VCaP (cell line): ENCODE measurements at regions not wholly inside any gene's neighbourhood (a gene's known extent, or its start where the extent isn't known, plus 50 kb on each side); places are given as distances from the start of the nearest gene placed in this dataset.

Source experiments
- H3K27ac ChIP-seq: fragments of 450-650 bp; 2 replicates; pipeline ENCODE4 v1.5.1; 2017
- TF ChIP-seq, protein P1 (sequence below): fragments of 450-650 bp; conservative IDR thresholded peaks from 2 replicates; pipeline ENCODE4 v1.5.1; 2017; ENCODE audit warnings: mild to moderate bottlenecking, moderate library complexity

DNA sequence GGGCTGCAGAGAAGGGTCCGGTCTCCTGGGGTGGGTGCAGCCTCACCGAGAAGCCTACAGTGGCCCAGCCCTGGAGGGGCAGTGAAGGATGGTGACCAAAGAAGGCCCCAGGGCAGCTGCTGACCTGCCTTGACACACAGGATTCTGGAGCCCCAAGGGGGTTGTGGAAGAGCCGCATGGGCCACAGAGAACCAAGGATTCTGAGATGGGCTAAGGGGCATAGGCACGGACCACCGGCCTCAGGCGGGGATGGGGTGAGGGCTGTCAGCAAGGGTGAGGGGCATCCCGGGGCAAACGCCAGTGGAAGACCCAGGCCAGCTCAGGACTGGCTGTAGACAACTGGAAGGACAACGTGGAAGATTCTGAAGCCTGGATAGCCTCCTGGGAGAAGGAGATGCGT lies 151.6 kb downstream of the TEX29 start:
- H3K27ac ChIP-seq: no peak overlapping the region
- TF ChIP-seq, protein P1, sequence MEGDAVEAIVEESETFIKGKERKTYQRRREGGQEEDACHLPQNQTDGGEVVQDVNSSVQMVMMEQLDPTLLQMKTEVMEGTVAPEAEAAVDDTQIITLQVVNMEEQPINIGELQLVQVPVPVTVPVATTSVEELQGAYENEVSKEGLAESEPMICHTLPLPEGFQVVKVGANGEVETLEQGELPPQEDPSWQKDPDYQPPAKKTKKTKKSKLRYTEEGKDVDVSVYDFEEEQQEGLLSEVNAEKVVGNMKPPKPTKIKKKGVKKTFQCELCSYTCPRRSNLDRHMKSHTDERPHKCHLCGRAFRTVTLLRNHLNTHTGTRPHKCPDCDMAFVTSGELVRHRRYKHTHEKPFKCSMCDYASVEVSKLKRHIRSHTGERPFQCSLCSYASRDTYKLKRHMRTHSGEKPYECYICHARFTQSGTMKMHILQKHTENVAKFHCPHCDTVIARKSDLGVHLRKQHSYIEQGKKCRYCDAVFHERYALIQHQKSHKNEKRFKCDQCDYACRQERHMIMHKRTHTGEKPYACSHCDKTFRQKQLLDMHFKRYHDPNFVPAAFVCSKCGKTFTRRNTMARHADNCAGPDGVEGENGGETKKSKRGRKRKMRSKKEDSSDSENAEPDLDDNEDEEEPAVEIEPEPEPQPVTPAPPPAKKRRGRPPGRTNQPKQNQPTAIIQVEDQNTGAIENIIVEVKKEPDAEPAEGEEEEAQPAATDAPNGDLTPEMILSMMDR: no peak

DNA sequence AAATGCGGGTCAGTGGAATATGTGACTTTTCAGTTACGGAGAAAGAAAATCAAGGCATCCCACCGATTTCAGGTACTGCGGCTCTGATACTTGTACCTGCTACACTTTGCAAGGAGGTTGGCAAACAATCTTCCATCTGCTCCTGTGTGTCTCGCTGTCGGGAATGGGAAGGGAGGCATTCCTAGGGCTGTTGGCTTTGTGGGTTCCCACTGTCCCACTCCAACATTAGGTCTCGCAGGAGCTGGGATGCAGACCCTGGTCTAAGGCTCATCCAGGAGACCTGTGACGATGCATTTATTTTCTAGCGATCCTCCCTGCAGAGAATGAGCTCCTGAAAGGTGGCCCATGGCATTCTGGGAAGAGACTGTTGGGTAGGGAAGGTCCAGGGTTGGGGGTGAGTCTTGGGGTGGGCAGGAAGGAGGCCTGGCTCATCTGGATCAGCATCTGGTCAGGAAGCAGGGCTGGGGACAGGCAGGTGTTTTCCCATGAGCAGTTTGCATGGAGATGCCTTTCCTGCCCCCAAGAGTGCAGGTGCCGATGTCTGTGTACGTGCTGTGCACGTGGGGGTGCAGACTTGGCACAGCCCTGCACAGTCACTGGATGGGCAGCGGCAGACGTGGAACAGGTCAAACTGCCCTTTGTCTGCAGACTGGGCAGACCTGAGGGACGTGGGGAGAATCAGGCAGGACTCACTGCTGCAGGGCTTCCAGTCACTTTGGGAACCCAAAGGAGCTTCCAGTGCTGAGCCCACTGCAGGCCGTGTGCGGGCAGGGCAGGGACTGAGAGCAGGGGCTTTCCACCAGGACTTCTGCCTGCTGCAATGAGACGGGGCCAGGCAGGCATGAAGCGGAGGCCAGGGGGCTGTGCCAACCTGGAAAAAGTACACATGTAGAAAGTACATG lies 152.4 kb downstream of the TEX29 start:
- TF ChIP-seq, protein P1: no peak
- no peak overlapping the region for H3K27ac ChIP-seq

DNA sequence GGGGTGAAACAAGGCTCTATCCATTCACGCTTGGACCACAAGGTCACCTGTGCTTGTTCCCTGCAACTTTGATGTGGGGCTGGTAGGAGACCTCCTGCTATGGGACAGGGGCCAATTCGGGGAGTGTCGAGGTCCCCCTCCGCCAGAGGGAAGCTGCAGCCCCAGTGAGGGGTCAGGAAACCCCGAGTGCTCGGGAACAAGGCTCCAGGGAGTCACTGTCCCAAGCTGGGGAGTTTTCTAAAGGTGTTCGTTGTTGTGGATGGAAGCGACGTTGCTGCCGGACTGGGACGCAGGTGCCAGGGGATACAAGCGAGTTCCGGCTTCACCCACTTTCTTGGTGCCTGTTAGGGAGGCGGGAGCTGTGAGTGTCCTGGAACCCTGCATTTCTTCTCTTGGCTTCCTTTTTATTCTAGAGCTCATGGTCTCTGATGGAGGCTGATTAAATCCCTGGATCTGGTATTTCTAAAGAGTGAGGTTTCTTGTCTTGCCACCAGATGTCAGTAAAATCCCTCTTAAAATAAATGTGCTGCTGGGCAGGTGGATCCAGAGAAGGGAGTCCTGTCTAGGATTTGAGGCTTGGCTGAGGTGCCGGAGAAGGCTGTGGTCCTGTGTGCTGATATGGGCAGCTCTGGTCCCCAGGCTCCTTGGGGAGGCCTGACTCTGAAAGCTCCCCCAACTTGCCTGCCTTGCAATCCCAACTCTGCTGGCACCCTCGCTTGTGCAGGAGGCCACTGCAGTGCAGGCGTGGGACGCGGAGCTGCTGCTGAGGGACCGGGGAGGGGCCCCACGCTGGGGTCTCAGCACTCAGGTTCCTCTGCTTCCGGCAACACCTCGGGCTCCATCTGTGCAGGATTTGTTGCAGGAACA lies 153.9 kb downstream of the TEX29 start:
- peak overlapping the region; percentile 8; the same call in 1 of the 2 replicates for H3K27ac ChIP-seq
- TF ChIP-seq, protein P1: peak; percentile 99

DNA sequence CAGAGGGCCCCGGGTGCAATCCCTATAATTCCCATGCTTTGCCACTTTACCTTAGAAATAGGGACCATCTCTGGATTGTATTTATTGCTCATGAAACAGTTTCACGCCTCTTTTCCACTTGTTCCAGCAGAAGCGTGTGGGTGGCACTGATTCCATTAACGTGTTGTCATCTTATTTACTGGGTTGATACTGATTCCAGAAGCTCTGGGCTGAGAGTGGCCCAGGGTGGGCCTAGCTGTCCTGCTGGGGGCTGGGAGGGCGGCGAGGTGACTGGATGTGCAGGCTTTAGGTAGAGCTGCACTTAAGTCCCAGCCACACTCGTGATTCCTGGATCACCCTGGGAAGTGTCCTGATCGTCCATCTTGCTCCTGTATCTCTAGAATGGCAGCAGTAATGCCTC lies 155.0 kb downstream of the TEX29 start:
- H3K27ac ChIP-seq: no peak overlapping the region
- TF ChIP-seq, protein P1: no peak

DNA sequence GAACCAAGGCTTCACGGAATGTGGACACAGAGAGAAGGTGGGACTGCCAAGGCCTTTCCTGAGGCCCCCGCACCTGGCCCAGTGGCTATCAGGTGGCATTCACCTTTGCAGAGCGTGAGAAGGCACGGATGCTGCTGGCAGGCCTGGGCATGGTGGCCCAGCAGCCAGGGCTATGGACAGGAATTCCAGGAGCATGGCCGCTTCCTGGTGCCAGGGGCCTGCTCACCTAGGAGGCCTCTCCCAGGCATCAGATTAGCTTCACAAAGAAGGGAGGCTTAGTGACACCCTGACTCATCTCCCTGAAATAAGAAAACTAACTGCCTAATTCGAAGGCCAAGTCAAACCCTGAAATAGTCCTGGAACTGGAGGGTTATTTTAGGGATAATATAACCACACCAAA lies 155.8 kb downstream of the TEX29 start:
- no peak overlapping the region for H3K27ac ChIP-seq
- TF ChIP-seq, protein P1: no peak

DNA sequence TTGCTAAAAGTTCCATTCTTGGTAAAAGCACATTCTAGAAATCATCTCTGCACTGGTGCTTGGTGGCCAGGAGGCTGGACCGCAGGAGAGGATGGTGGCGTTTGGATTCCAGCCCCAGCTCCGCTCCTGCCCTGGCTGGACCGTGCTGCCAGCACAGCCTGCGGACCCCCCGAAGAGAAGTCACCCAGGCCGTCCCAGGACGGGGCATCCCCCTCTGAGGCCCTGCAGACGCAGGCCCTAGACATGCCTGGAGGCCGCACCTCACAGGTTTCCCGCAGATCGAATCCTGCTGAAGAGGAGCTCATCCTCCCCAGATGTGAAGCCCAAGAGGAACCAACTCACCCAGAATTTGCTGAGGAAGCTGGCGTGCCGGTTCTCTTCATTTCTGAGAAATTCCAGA lies 159.0 kb downstream of the TEX29 start:
- H3K27ac ChIP-seq: no peak overlapping the region
- TF ChIP-seq, protein P1: no peak

DNA sequence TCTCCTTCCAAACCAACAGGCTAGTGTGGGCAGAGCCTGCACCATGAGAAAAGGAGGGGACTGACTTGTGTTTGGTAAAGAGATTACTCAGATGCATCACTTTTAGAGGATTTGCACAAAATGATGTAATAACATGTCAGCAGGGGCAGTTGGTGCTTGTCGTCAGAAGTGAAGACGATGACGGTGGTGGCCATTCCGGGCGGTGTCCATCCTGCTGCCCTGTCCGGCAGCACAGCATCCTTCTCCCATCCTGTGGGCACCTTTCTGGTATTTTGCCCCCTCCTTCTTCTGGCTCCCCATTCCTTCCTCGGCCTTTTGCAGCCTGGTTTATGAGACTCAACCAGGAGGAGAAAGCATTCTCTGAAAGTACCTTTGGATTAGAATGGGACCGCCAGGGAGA lies 160.1 kb downstream of the TEX29 start:
- H3K27ac ChIP-seq: no peak overlapping the region

More for the DNA sequence above, 160.1 kb downstream of the TEX29 start:
- TF ChIP-seq, protein P1: no peak
